Smooth muscle cell (in vitro differentiated cells): ENCODE measurements at regions not wholly inside any gene's neighbourhood (a gene's known extent, or its start where the extent isn't known, plus 50 kb on each side); places are given as distances from the start of the nearest gene placed in this dataset.
"Not testable (repeated sequence)": the region's sequence is repeated elsewhere in the genome, so short reads cannot be mapped to it uniquely, and the experiment has no call there.

ENCODE experiments used
- DNase-seq: peaks from one replicate; lab custom pipeline; 2025; ENCODE audit not compliant: unreplicated experiment; lab: John Stamatoyannopoulos, UW
- H2AFZ ChIP-seq: fragments of 200-600 bp; sonication (generic); 2 replicates; pipeline ENCODE4 v1.6.0; 2016; ENCODE audit warnings: antibody characterized with exemption, low read depth, mild to moderate bottlenecking
- H3F3A ChIP-seq: fragments of 200-600 bp; sonication (generic); 2 replicates; pipeline ENCODE4 v1.6.0; 2017; ENCODE audit warnings: antibody characterized with exemption, low read depth
- H3K27ac ChIP-seq: fragments of 200-600 bp; sonication (generic); 2 replicates; pipeline ENCODE4 v1.5.1; 2016; ENCODE audit warnings: low read depth, mild to moderate bottlenecking
- H3K27me3 ChIP-seq: fragments of 200-600 bp; sonication (generic); 2 replicates; pipeline ENCODE4 v1.6.1; 2016; ENCODE audit warnings: low read depth, mild to moderate bottlenecking
- H3K36me3 ChIP-seq: fragments of 200-600 bp; sonication (generic); 2 replicates; pipeline ENCODE4 v1.5.1; 2016; ENCODE audit warnings: low read depth
- H3K4me1 ChIP-seq: fragments of 200-600 bp; sonication (generic); 2 replicates; pipeline ENCODE4 v1.5.1; 2016; ENCODE audit warnings: low read depth
- H3K4me2 ChIP-seq: fragments of 200-600 bp; sonication (generic); 2 replicates; pipeline ENCODE4 v1.6.0; 2016; ENCODE audit warnings: mild to moderate bottlenecking
- H3K4me3 ChIP-seq: fragments of 200-600 bp; sonication (generic); 2 replicates; pipeline ENCODE4 v1.5.1; 2016; ENCODE audit warnings: mild to moderate bottlenecking
- H3K79me2 ChIP-seq: fragments of 200-600 bp; sonication (generic); 2 replicates; pipeline ENCODE4 v1.6.0; 2016; ENCODE audit warnings: low read depth, mild to moderate bottlenecking
- H3K9ac ChIP-seq: fragments of 200-600 bp; sonication (generic); 2 replicates; pipeline ENCODE4 v1.6.0; 2016; ENCODE audit warnings: low read depth
- H3K9me3 ChIP-seq: fragments of 200-600 bp; sonication (generic); replicated peaks from 2 replicates; pipeline ENCODE4 v1.5.1; 2016; ENCODE audit warnings: low read depth
- H4K20me1 ChIP-seq: fragments of 200-600 bp; sonication (generic); 2 replicates; pipeline ENCODE4 v1.6.0; 2016; ENCODE audit warnings: low read depth
- CTCF ChIP-seq: fragments of 200-600 bp; sonication (generic); IDR thresholded peaks from 2 replicates; pipeline ENCODE4 v1.5.1; 2017; ENCODE audit warnings: borderline replicate concordance, mild to moderate bottlenecking, antibody characterized with exemption; ENCODE audit not compliant: insufficient read depth, poor library complexity, severe bottlenecking
- WGBS: methylation state at CpG from one replicate; pipeline ENCODE4 v1.1.7; 2016; ENCODE audit warnings: low lambda C conversion rate; 5-methylcytosine and 5-hydroxymethylcytosine counted together

GRCh38 chr1:38151399-38151798, 104.8 kb upstream of the POU3F1 start:
- Histone ChIP-seq H4K20me1 (no peaks in the 10 kb centered on the region), H2AFZ (no peak overlapping the region), H3K27me3 (no peaks in the 10 kb centered on the region), H3K79me2 (no peaks in the 10 kb centered on the region), H3K4me3 (no peak overlapping the region), H3F3A (no peaks in the 10 kb centered on the region), H3K4me2 (no peak overlapping the region), H3K9ac (no peak overlapping the region), H3K4me1 (peaks cover 11% of the 10 kb centered on the region), H3K36me3 (no peaks in the 10 kb centered on the region), H3K9me3 (no peaks in the 10 kb centered on the region), H3K27ac (no peak overlapping the region)
- DNase-seq, result no peak
- TF ChIP-seq CTCF, result no peak

GRCh38 chr1:38146079-38146478, 99.5 kb upstream of the POU3F1 start:
- not testable (repeated sequence) for H3K27ac ChIP-seq, H3K4me3 ChIP-seq, H3K79me2 ChIP-seq, H3K4me2 ChIP-seq, H3K4me1 ChIP-seq, H2AFZ ChIP-seq, H3K9me3 ChIP-seq, H3F3A ChIP-seq, H4K20me1 ChIP-seq, DNase-seq, H3K36me3 ChIP-seq, H3K9ac ChIP-seq
- peaks cover 12% of the 10 kb centered on the region for H3K27me3 ChIP-seq
- 80% methylated on average over 2 of the region's 2 CpGs for WGBS

GRCh38 chr1:38142606-38143005, 96.0 kb upstream of the POU3F1 start:
- H3K27me3 ChIP-seq, result peaks cover 14% of the 10 kb centered on the region
- no peak overlapping the region for H3K27ac ChIP-seq
- no peaks in the 10 kb centered on the region for H3K36me3 ChIP-seq
- H3K79me2 ChIP-seq, result no peaks in the 10 kb centered on the region
- TF ChIP-seq CTCF, result no peak
- H3K9ac ChIP-seq, result no peak overlapping the region
- no peak overlapping the region for H3K4me3 ChIP-seq
- H4K20me1 ChIP-seq, result no peaks in the 10 kb centered on the region
- H3F3A ChIP-seq, result peaks cover 4% of the 10 kb centered on the region
- no peak for DNase-seq
- 79% methylated on average over 2 of the region's 2 CpGs for WGBS
- H2AFZ ChIP-seq, result no peak overlapping the region
- H3K4me1 ChIP-seq, result peaks cover 26% of the 10 kb centered on the region
- H3K4me2 ChIP-seq, result no peak overlapping the region
- H3K9me3 ChIP-seq, result no peaks in the 10 kb centered on the region

GRCh38 chr1:38141483-38141882, 94.9 kb upstream of the POU3F1 start:
- no peak for DNase-seq
- TF ChIP-seq CTCF, result no peak
- no peak overlapping the region for H3K4me2 ChIP-seq
- H3K36me3 ChIP-seq, result no peaks in the 10 kb centered on the region
- peaks cover 14% of the 10 kb centered on the region for H3K27me3 ChIP-seq
- H3K27ac ChIP-seq, result no peak overlapping the region
- H3K4me1 ChIP-seq, result peaks cover 26% of the 10 kb centered on the region
- H3K9me3 ChIP-seq, result no peaks in the 10 kb centered on the region
- H2AFZ ChIP-seq, result no peak overlapping the region
- peaks cover 4% of the 10 kb centered on the region for H3F3A ChIP-seq
- no peaks in the 10 kb centered on the region for H3K79me2 ChIP-seq
- H3K9ac ChIP-seq, result no peak overlapping the region
- H4K20me1 ChIP-seq, result no peaks in the 10 kb centered on the region
- H3K4me3 ChIP-seq, result no peak overlapping the region
- WGBS, result 48% methylated on average over 3 of the region's 3 CpGs
